GM18502 (cell line): ENCODE measurements at regions not wholly inside any gene's neighbourhood (a gene's known extent, or its start where the extent isn't known, plus 50 kb on each side); places are given as distances from the start of the nearest gene placed in this dataset.

Experiments used
- ATAC-seq: cut with Tn5 transposase; IDR thresholded peaks from one replicate; pipeline ENCODE4 v1.9.1; 2021; ENCODE audit warnings: mild to moderate bottlenecking; ENCODE audit not compliant: unreplicated experiment, poor library complexity

GRCh38 chr7:124432009-124432578 lies 333.5 kb downstream of the GPR37 start:
- no peak for ATAC-seq

- no peak for ATAC-seq
These were observed 335.7 kb downstream of the GPR37 start for GRCh38 chr7:124429923-124430322.

GRCh38 chr7:124428781-124429180 lies 336.8 kb downstream of the GPR37 start:
- ATAC-seq: no peak

- ATAC-seq: no peak
These were observed 339.0 kb downstream of the GPR37 start for GRCh38 chr7:124426621-124427020.

- no peak for ATAC-seq
These were observed 341.7 kb downstream of the GPR37 start for GRCh38 chr7:124423863-124424262.

- ATAC-seq: no peak
These were observed 343.5 kb downstream of the GPR37 start for GRCh38 chr7:124422081-124422480.

GRCh38 chr7:124420367-124420766 lies 345.2 kb downstream of the GPR37 start:
- ATAC-seq: no peak

GRCh38 chr7:124413029-124413428 lies 352.6 kb downstream of the GPR37 start:
- no peak for ATAC-seq

- ATAC-seq: no peak
These were observed 353.1 kb downstream of the GPR37 start for GRCh38 chr7:124412531-124412930.

GRCh38 chr7:124411796-124412195 lies 353.8 kb downstream of the GPR37 start:
- no peak for ATAC-seq

- no peak for ATAC-seq
These were observed 362.0 kb downstream of the GPR37 start for GRCh38 chr7:124403587-124403986.

- ATAC-seq: no peak
These were observed 362.5 kb downstream of the GPR37 start for GRCh38 chr7:124403112-124403511.

GRCh38 chr7:124399941-124400340 lies 365.7 kb downstream of the GPR37 start:
- peak; percentile 53 for ATAC-seq

- ATAC-seq: no peak
These were observed 366.2 kb upstream of the TMEM229A start for GRCh38 chr7:124398937-124399552.

- no peak for ATAC-seq
These were observed 364.3 kb upstream of the TMEM229A start for GRCh38 chr7:124397134-124397533.

GRCh38 chr7:124390301-124390700 lies 357.4 kb upstream of the TMEM229A start:
- no peak for ATAC-seq

- ATAC-seq: no peak
These were observed 355.9 kb upstream of the TMEM229A start for GRCh38 chr7:124388751-124389150.

- no peak for ATAC-seq
These were observed 354.2 kb upstream of the TMEM229A start for GRCh38 chr7:124387056-124387455.

GRCh38 chr7:124379296-124379695 lies 346.4 kb upstream of the TMEM229A start:
- no peak for ATAC-seq

GRCh38 chr7:124376111-124376510 lies 343.2 kb upstream of the TMEM229A start:
- ATAC-seq: no peak

GRCh38 chr7:124375391-124375790 lies 342.5 kb upstream of the TMEM229A start:
- no peak for ATAC-seq

- no peak for ATAC-seq
These were observed 336.4 kb upstream of the TMEM229A start for GRCh38 chr7:124369310-124369709.
